ENCODE measurements at regions not wholly inside any gene's neighbourhood (a gene's known extent, or its start where the extent isn't known, plus 50 kb on each side); places are given as distances from the start of the nearest gene placed in this dataset.

DNA sequence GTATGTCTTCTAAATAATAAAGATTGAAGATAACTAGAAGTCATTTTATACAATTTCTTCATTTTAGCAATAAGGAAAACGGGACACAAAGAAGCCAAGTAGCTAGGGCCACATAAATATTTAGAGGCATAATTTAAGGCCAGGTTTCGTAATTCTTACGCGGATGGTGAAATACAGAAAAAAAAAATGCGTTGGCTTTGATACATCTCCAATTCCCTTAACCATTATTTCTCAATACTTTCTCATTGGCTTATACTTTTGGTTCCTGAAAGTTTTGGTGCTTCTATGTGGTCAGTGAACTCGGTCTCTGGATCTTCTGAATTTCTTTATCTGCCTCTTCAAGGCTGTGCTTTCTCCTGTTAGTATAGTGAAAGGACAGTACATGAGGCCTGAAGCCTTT, 888.1 kb downstream of the KCNJ2 start:
- no peak for DNase-seq
- H3K4me3 ChIP-seq = no peak overlapping the region
- intact Hi-C loops (cut with DNase I; ENCODE audit: low total_unique reads) = no loop called here
- H3K36me3 ChIP-seq = no peaks in the 10 kb centered on the region
- TF ChIP-seq, protein P1, sequence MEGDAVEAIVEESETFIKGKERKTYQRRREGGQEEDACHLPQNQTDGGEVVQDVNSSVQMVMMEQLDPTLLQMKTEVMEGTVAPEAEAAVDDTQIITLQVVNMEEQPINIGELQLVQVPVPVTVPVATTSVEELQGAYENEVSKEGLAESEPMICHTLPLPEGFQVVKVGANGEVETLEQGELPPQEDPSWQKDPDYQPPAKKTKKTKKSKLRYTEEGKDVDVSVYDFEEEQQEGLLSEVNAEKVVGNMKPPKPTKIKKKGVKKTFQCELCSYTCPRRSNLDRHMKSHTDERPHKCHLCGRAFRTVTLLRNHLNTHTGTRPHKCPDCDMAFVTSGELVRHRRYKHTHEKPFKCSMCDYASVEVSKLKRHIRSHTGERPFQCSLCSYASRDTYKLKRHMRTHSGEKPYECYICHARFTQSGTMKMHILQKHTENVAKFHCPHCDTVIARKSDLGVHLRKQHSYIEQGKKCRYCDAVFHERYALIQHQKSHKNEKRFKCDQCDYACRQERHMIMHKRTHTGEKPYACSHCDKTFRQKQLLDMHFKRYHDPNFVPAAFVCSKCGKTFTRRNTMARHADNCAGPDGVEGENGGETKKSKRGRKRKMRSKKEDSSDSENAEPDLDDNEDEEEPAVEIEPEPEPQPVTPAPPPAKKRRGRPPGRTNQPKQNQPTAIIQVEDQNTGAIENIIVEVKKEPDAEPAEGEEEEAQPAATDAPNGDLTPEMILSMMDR (IDR thresholded peaks at IDR 0.05) = no peak
- TF ChIP-seq POLR2A (IDR thresholded peaks at IDR 0.05) = no peak
- H3K9me3 ChIP-seq = no peaks in the 10 kb centered on the region
- H3K4me1 ChIP-seq = no peaks in the 10 kb centered on the region
- H3K27ac ChIP-seq = no peak overlapping the region
- H3K27me3 ChIP-seq = no peaks in the 10 kb centered on the region

DNA sequence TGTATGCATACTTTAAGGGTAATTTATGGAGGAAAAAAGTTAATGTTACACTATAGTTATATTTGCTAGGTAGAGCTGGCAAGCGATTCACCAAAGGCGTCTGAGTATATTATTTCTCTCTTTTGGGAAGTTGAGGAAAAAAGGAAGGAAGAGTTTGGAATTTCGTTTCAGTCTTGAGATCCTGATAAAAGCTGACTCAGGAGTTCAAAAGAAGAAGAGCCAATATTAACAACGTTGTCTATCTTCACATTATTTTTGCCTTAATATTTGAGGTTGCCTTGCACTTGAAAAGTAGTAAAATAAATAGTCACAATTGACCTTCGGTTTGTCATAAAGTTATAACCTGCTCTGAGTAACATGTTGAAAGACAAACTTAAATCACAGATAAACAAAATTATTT, 888.6 kb downstream of the KCNJ2 start:
- H3K27ac ChIP-seq = no peak overlapping the region
- TF ChIP-seq, protein P1 (IDR thresholded peaks at IDR 0.05) = no peak
- no peak for TF ChIP-seq POLR2A (IDR thresholded peaks at IDR 0.05)
- H3K36me3 ChIP-seq = no peaks in the 10 kb centered on the region
- H3K4me1 ChIP-seq = no peaks in the 10 kb centered on the region
- no peak overlapping the region for H3K4me3 ChIP-seq
- intact Hi-C loops (cut with DNase I; ENCODE audit: low total_unique reads) = no loop called here
- no peak for DNase-seq
- H3K27me3 ChIP-seq = no peaks in the 10 kb centered on the region
- H3K9me3 ChIP-seq = no peaks in the 10 kb centered on the region

DNA sequence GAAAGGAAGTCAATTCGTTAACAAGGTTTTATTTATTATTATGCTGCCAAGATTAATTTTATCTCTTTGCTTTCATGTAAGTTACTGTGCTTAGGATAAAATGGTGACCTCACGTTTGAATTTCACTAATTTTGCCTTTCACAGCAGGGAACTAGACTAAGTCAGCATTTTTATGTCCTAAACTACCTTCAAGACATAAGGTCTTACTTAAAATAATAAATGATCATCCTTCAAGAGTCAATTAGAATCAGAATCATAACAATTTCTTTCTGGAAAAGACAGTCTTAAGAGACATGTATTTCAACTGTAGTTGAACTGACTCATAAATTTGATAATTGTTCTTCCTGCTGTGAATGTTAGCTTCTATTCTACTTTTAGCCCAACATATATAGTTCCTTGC, 893.8 kb downstream of the KCNJ2 start:
- no peak for TF ChIP-seq POLR2A (IDR thresholded peaks at IDR 0.05)
- TF ChIP-seq, protein P1 (IDR thresholded peaks at IDR 0.05) = no peak
- Histone ChIP-seq H3K36me3 (no peaks in the 10 kb centered on the region), H3K4me1 (no peaks in the 10 kb centered on the region), H3K9me3 (no peaks in the 10 kb centered on the region), H3K27ac (no peak overlapping the region), H3K27me3 (peaks cover 0 to 3% of the 10 kb centered on the region in 2 donors), H3K4me3 (no peak overlapping the region)
- intact Hi-C loops (cut with DNase I; ENCODE audit: low total_unique reads) = no loop called here
- no peak for DNase-seq

DNA sequence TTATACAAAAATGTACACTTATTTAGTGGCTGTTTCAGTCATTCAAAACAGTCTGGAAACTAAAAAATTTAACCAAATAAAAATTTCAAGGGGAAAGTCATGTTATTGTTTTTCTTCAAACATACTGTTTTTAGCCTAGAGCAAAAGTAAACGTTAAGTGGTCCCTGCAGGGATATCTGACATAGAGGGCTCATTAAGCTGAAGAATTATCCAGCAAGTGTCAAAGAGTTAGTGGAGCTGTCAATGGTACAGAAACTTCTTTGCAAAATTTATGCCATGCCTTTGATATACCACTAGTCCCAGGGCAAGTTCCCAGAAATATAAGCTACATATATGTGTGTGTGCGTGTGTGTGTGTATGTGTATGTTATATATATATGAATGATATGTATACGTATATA, 894.2 kb downstream of the KCNJ2 start:
- no peak for TF ChIP-seq POLR2A (IDR thresholded peaks at IDR 0.05)
- TF ChIP-seq, protein P1 (IDR thresholded peaks at IDR 0.05) = no peak
- intact Hi-C loops (cut with DNase I; ENCODE audit: low total_unique reads) = no loop called here
- Histone ChIP-seq H3K9me3 (no peaks in the 10 kb centered on the region), H3K27me3 (peaks cover 0 to 3% of the 10 kb centered on the region in 2 donors), H3K4me1 (no peaks in the 10 kb centered on the region), H3K36me3 (no peaks in the 10 kb centered on the region), H3K4me3 (no peak overlapping the region), H3K27ac (no peak overlapping the region)
- no peak for DNase-seq

DNA sequence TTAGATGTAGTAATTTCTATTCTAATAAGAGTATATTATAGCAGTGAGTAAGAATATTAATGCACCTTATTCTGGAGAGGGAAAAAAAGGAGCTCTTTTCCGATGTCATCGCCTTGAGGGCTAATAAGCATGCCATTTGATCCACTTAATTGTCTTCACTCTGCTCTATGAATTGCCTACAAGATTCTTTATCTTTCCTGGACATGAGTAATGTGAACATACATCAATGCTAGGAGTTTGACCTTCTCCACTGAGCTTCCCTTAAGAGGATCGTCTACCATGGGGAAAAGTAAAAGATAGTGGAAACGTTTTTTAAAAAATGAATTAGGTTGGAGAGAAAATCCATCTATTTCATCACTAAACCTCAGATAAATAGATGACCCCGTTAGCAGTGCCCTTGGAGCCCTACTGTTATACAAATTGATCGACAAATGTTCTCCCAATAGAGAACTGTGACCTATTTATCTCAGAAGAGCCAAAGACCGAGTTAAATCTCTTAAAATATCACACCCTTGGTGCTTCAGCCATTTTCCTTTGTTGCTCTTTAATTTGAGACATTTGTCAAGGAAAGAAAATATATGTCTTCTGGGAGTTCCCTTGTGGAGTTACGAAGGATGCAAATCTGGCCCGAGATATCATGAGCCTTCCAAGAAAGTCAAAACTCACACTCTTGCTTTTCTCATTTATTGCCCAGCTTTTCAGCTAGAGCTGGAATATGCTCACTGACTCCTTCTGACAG, 898.5 kb downstream of the KCNJ2 start:
- Histone ChIP-seq H3K9me3 (no peaks in the 10 kb centered on the region), H3K36me3 (no peaks in the 10 kb centered on the region), H3K27me3 (peaks cover 0 to 3% of the 10 kb centered on the region in 2 donors), H3K4me1 (no peaks in the 10 kb centered on the region), H3K27ac (no peak overlapping the region), H3K4me3 (no peak overlapping the region)
- TF ChIP-seq, protein P1 (IDR thresholded peaks at IDR 0.05) = no peak
- no peak for TF ChIP-seq POLR2A (IDR thresholded peaks at IDR 0.05)
- DNase-seq = no peak
- intact Hi-C loops (cut with DNase I; ENCODE audit: low total_unique reads) = no loop called here

Measured in uterus (tissue), 3 donors.